Astrocyte (in vitro differentiated cells and primary cell): ENCODE measurements at regions not wholly inside any gene's neighbourhood (a gene's known extent, or its start where the extent isn't known, plus 50 kb on each side); places are given as distances from the start of the nearest gene placed in this dataset.

ENCODE experiments used
- CTCF ChIP-seq: IDR thresholded peaks from 2 replicates; pipeline ENCODE4 v1.5.1; 2011; ENCODE audit warnings: low read depth, mild to moderate bottlenecking, inconsistent platforms, low read length, moderate library complexity; ENCODE audit not compliant: insufficient read depth
- EZH2 ChIP-seq: IDR thresholded peaks from 2 replicates; pipeline ENCODE4 v1.6.1; 2012; ENCODE audit warnings: mild to moderate bottlenecking, low read length, inconsistent platforms; ENCODE audit not compliant: insufficient read depth

- no peak for TF ChIP-seq CTCF
- no peak for TF ChIP-seq EZH2
These were observed 436.5 kb upstream of the FRG1 start for GRCh38 chr4:189504220-189504619.
